22Rv1 (cell line): ENCODE measurements at regions not wholly inside any gene's neighbourhood (a gene's known extent, or its start where the extent isn't known, plus 50 kb on each side); places are given as distances from the start of the nearest gene placed in this dataset.

Source experiments
- ZFX ChIP-seq: fragments of 450-650 bp; IDR thresholded peaks from 2 replicates; pipeline ENCODE4 v1.6.1; 2017; ENCODE audit warnings: antibody characterized with exemption, borderline replicate concordance
- TF ChIP-seq, protein P1 (sequence below): fragments of 450-650 bp; IDR thresholded peaks from 2 replicates; pipeline ENCODE4 v1.5.1; 2017; ENCODE audit warnings: mild to moderate bottlenecking

DNA sequence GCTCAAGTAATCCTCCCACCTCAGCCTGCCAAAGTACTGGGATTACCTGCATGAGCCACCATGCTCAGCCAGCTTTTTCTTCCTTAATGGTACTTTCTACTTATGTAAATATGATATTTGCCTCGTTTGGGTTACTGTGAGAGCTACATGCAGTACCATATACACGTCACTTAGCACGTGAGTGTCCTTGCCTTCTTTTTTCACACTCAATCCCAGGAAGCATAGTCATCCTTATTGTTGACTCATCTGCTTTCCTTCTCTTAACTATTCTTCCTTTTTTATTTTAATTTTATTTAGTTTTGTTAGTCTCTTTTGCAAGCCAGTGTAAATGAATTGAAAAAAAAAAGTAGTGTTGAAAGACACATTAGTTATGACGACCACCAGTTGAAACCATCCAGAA lies 205.9 kb downstream of the HIPK3 start:
- TF ChIP-seq, protein P1, sequence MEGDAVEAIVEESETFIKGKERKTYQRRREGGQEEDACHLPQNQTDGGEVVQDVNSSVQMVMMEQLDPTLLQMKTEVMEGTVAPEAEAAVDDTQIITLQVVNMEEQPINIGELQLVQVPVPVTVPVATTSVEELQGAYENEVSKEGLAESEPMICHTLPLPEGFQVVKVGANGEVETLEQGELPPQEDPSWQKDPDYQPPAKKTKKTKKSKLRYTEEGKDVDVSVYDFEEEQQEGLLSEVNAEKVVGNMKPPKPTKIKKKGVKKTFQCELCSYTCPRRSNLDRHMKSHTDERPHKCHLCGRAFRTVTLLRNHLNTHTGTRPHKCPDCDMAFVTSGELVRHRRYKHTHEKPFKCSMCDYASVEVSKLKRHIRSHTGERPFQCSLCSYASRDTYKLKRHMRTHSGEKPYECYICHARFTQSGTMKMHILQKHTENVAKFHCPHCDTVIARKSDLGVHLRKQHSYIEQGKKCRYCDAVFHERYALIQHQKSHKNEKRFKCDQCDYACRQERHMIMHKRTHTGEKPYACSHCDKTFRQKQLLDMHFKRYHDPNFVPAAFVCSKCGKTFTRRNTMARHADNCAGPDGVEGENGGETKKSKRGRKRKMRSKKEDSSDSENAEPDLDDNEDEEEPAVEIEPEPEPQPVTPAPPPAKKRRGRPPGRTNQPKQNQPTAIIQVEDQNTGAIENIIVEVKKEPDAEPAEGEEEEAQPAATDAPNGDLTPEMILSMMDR: no peak
- TF ChIP-seq ZFX: no peak
